CD1c-positive myeloid dendritic cell (primary cell): ENCODE measurements at regions not wholly inside any gene's neighbourhood (a gene's known extent, or its start where the extent isn't known, plus 50 kb on each side); places are given as distances from the start of the nearest gene placed in this dataset.
A peak's percentile ranks its signal among the peaks of the same experiment; 100 is the strongest.
"Not testable (repeated sequence)": the region's sequence is repeated elsewhere in the genome, so short reads cannot be mapped to it uniquely, and the experiment has no call there.

Source experiments
- DNase-seq: peaks from one replicate; pipeline ENCODE4 v3.0.0-alpha.2; 2016; ENCODE audit errors: extremely low spot score

- DNase-seq: no peak
Observed at GRCh38 chr6:12610862-12611261, 105.7 kb upstream of the PHACTR1 start.

- no peak for DNase-seq
Observed at GRCh38 chr6:12613811-12614210, 102.8 kb upstream of the PHACTR1 start.

GRCh38 chr6:12614456-12614855 lies 102.1 kb upstream of the PHACTR1 start:
- DNase-seq: no peak

- DNase-seq: no peak
Observed at GRCh38 chr6:12618296-12618695, 98.3 kb upstream of the PHACTR1 start.

- DNase-seq: peak; percentile 64
Observed at GRCh38 chr6:12621754-12622153, 94.8 kb upstream of the PHACTR1 start.

- DNase-seq: no peak
Observed at GRCh38 chr6:12622566-12622965, 94.0 kb upstream of the PHACTR1 start.

GRCh38 chr6:12624142-12624837 lies 92.3 kb upstream of the PHACTR1 start:
- DNase-seq: no peak

- no peak for DNase-seq
Observed at GRCh38 chr6:12627053-12627452, 89.5 kb upstream of the PHACTR1 start.

DNA sequence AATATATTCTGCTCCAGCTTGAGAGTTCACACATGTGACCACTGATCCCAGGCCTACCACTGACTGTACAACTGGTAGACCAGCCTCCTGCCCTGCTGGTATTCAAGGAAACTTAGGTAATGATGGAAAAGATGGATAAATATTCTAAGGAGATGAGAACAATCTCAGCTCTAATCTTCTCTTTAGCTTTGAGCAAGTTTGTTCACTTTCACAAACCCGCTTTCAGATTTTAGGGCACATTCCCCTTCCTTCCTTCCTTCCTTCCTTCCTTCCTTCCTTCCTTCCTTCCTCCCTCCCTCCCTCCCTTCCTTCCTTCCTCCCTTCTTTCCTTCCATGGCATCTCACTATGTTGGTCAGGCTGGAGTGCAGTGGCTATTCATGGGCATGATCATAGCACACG lies 88.2 kb upstream of the PHACTR1 start:
- DNase-seq: no peak

- peak; percentile 51 for DNase-seq
Observed at GRCh38 chr6:12633746-12634145, 82.8 kb upstream of the PHACTR1 start.

DNA sequence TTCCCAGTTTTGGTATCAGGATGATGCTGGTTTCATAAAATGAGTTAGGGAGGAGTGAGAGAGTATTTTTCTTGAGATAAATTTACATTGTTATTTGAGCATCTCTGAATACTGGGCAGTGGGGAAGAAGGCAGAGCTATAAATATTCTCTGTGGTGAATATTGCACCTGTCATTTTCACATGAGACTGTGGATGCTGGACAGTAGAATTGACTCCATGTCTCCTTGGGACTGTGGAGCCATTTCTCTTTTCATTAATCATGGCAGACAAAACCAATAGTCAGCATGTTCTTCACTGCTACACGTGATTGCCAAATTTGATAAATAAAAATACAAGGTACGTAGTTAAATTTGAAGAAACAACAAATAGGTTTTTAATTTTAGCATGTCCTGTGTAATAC lies 81.2 kb upstream of the PHACTR1 start:
- no peak for DNase-seq

DNA sequence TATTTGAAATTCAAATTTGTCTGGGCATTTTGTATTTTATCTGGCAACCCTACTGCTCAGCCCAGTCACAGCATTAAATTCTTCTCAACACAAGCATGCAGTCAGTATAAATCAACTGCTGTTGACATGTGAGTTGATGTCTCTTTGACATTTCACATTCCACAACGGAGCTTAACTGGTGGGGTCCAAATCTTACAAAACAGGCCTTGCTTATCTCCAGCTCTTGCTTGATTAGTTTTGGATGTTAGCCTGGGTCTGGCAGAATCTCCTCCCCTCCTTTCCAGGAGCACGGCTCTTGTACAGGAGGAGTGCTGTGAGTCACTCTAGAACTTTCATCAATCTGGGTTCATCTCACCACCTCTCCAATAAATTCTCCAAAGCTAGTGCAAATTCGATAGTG lies 80.8 kb upstream of the PHACTR1 start:
- DNase-seq: no peak

- DNase-seq: no peak
Observed at GRCh38 chr6:12636336-12636735, 80.2 kb upstream of the PHACTR1 start.

GRCh38 chr6:12637960-12638641 lies 78.5 kb upstream of the PHACTR1 start:
- peak; percentile 74 for DNase-seq

GRCh38 chr6:12640438-12640837 lies 76.1 kb upstream of the PHACTR1 start:
- no peak for DNase-seq

DNA sequence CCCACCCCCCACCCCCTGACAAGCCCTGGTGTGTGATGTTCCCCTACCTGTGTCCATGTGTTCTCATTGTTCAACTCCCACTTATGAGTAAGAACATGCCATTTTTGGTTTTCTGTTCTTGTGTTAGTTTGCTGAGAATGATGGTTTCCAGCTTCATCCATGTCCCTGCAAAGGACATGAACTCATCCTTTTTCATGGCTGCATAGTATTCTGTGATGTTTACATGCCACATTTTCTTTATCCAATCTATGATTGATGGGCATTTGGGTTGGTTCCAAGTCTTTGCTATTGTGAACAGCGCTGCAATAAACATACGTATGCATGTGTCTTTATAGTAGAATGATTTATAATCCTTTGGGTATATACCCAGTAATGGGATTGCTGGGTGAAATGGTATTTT lies 74.8 kb upstream of the PHACTR1 start:
- DNase-seq: not testable (repeated sequence)

- DNase-seq: no peak
Observed at GRCh38 chr6:12645941-12646340, 70.6 kb upstream of the PHACTR1 start.

- DNase-seq: no peak
Observed at GRCh38 chr6:12648171-12648570, 68.4 kb upstream of the PHACTR1 start.

GRCh38 chr6:12649325-12649724 lies 67.2 kb upstream of the PHACTR1 start:
- DNase-seq: no peak

DNA sequence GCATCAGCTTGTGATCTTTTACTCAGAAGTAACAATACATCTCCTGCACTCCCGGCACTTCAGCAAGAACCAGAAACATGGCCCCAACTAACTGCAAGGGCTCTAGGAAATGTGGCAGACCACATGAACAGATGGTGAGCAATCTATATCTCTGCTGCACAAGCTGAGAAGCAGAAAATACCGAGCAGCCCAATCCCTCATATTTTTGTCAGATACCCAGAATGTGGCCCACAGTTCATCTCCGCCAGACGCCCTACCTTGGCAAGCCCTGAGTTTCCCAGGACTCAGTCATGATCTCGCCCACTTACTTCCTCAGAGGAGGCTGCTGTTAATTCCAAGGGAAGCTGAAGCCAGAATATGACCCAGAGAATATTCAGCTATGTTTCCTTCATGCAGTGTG lies 63.1 kb upstream of the PHACTR1 start:
- no peak for DNase-seq

DNA sequence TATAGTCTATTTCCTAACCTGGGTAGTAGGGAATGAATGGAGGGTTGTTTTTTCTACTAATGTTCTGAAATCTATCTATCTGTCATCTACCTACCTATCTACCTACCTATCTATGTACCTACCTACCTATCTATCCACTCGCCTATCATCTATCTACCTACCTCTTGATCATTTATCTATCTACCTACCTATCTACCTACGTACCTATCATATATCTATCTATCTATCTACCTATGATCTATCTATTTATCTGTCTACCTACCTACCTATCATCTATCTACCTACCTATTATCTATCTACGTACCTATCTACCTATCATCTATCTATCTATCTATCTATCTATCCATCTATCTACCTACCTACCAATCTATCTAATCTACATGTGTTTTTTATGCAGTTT lies 62.5 kb upstream of the PHACTR1 start:
- no peak for DNase-seq

DNA sequence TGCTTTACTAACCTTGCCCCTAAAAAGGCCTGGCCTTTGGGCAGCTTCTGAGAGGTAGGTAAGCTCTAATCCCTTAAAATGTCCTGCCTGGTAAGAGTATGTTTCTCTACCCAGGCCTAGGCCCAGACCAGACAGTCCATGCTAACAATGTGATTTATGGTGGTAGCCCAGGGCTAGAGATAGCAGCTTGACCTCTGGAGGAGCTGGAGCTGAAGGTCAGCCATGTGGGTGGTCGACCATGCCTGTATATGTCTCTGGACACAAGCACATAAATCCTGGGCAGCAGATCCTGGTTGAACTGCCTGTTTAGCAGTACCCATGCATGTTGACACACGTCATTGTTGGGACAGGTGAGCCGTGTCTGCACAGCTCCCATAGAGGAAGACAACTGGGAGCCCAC lies 62.1 kb upstream of the PHACTR1 start:
- no peak for DNase-seq

GRCh38 chr6:12656906-12657305 lies 59.7 kb upstream of the PHACTR1 start:
- no peak for DNase-seq

- DNase-seq: no peak
Observed at GRCh38 chr6:12657884-12658283, 58.7 kb upstream of the PHACTR1 start.
